NOMO-1 treated with DMSO at 0.1 percent for 48 hours (cell line): ENCODE measurements at regions not wholly inside any gene's neighbourhood (a gene's known extent, or its start where the extent isn't known, plus 50 kb on each side); places are given as distances from the start of the nearest gene placed in this dataset.
"Not testable (repeated sequence)": the region's sequence is repeated elsewhere in the genome, so short reads cannot be mapped to it uniquely, and the experiment has no call there.

ENCODE experiments used
- DNase-seq: peaks from one replicate; lab custom pipeline; 2025; ENCODE audit not compliant: unreplicated experiment; lab: John Stamatoyannopoulos, UW

DNA sequence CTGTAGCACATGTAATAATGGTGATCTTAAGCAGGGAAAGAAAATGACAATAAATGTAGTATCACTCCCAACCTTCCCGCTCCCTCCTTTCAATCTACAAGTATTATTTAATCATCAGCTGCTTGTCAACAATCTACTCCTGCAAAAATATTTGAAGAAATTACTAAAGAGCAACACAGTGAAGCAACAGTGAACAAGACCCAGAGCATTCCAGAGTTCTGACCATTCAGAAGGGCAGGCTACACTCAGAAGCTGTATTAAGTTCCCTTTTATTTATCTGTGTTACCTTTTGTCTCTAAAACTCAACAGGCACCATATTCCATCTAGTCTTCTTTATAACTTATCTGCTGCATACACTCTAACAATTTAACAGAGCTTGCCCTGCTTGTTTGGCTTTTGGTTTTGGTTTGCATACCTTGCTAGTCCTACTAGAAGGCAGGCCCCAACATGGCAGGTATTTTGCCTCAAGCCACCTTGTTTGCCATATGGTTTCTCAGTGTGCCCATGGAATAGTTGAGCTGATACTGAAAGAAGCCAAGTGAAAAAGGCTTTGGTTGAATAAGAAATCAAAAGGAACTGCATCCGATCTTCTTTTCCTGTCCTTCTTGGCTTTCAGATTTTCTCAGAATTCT, 253.9 kb downstream of the CEMIP2 start:
- no peak for DNase-seq

DNA sequence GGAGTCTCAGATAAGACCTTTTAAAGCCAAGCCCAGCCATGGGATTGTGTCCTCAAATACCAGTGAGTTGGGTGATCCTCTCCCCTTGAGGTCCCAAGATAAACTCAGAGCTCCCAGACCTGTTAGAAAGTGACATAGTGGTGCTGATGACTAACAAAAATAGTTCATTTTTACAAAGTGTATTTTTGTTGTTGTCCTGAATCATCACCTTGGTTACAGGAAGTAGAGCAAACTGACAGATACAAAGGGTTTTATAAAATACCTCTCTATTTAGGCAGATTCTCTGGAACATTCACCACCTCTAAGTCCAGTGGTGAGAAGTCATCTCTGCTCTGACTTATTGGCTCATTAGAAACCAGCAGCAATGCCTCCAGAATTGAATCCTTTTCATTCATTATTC, 259.3 kb downstream of the CEMIP2 start:
- no peak for DNase-seq

DNA sequence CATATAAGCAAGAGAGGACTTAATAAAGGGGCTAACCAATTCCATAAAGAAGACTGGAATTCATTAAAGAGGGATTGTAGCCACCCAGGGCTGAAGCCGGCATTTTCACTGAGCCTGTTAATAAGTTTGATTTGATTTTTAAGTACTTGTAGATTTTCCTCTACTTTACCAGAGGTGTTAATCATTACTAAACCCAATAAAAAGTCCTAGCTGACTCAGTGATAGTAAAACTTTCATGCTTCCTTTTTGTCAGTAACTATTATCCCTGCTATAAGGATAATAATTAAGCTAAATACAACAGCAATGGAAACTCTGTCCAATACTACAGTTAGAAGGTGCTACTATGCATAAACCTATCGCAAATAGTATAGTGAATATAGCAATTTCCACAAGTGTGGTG, 260.2 kb downstream of the CEMIP2 start:
- not testable (repeated sequence) for DNase-seq

DNA sequence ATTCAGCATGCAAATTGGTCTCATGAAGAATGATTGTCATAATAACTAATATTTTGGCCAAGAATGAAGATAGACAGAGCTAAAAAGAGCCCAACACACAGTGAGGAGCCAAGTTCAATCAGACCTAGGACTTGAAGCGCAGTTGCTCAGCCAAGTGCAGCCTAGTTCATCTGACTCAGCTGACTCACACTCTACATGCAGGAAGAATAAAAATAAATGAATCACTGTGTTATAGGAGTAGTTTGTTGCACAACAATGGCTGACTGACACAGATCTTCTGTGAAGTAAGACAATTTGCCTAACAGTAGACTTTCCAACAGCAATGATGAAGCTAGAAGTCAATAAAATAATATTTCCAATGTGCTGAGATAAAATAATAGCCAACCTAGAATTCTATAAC, 261.5 kb downstream of the CEMIP2 start:
- DNase-seq = no peak

DNA sequence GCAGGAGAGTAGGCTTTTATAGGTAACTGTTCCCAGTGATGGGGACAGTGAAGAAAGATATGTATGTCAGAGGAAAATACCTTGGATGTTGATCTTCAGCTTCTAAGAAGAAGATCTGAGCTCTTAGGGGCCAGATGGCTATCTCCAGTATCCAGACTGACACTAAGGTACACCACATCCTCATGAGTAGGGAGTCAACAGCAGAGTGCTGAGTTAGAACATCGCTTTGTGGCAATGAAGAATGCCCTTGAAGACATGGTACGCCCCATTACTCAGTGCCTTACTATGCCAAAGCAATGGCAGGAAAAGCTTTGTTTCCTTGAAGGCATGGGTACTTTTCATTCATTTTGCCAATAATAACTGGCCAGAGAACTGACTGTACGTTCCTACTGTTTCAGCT, 263.7 kb downstream of the CEMIP2 start:
- DNase-seq = no peak

DNA sequence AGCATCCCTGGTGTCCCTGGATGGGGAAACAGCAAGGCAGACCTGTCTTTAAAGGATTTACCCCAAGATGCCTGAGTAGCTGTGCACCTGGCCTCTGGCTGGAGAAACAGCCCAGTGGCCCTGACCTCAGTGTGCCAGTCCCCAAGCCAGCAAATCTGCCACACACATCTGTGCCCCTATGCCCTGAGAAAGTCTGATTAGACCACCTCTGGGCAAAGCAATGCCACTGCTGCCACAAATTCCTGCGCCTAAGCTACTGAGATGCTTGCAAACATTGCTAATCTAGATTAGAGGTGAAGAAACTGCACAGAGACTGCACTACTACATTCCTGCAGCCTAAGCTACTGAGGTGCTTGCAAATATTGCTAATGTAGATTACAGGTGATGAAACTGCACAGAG, 269.6 kb downstream of the CEMIP2 start:
- DNase-seq = no peak

DNA sequence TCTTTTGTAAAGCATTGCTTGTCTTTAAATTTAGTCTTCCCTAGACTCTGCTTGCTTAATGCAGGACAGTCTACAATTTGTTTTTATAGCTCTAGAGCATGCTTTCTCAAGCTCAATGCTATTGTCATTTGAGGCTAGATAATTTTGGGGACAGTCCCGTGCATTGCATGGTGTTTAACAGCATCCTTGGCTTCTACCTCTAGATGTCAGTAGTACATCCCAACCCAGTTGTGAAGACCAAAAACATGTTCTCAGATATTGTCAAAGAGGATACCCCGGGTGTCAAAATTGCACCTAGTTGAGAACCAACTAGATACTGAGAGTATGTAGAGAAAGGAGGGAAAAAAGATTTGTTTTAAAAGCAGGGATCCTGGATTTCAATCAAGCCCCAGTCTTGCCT, 277.5 kb downstream of the CEMIP2 start:
- DNase-seq = no peak

DNA sequence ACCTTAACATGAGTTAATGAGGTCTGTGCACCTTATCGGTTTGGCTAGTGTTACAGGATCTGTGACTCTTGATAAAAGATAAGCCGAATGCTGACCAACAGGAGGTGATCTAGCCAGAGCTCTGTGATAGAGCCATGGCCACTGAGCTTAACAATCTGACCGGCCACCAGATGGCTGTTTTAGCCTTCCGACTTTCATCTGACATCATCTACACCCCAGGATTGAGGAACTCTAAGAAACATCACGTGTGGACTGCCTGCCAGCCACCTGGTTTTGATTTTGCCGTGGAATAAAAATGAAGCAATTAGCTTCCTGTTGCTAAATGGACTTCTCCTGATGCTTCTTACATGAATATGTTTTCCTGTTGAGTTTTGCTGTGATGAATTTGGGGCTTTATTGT, 281.3 kb downstream of the CEMIP2 start:
- no peak for DNase-seq

DNA sequence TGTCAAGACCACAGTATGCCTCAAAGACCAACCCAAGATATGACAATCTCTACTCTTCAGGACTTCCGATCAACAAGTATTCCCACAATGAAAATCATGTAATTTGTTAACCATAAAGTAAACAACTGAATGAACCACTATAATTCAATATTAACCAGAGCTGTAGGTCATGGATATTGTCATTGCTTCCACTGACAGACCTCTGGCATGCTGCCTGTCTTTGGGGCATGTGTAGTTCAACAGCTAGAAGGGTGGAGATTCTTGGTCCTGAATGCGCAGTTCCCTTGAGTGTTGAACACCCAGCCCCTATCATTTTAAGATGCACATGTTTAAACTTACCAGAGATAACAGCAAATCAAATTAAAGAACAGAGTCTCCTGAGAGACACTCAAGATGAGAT, 283.0 kb downstream of the CEMIP2 start:
- no peak for DNase-seq

DNA sequence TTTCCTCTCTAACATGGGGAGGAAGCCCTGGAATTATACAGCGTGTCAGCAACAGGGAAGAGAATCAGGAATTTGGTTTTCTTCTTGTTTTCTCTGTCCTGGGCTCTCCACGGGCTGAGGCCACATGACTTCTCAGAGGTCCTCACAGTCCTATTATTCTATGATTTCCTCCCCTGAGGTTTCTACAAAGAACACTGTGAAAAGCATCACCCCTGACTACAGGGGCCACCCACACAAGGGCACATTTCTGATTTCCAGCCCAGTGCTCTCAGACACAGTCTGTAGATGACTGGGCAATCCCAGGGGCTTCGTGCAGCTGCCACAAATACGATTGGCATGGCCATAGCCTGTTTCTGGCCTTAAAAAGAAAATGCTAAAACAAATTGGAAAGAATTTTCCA, 284.9 kb downstream of the CEMIP2 start:
- DNase-seq = no peak

DNA sequence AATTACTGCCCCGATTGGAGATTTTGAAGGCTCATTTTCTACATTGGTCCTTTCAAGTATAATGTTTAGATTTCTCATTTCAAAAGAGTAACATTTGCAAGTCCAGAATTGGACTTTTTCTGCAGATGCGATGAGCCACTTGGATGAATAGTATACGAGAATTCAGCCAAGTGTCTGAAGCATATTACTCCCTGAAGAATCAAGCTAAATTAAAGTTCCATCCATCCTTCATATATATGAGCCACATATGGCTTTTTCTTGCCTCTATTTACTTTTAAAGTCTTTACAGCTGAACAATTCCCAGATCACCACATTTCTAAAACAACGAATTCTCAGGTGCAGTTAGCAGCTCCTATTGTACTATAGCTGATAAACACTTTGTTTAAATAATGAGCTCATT, 288.7 kb downstream of the CEMIP2 start:
- no peak for DNase-seq

DNA sequence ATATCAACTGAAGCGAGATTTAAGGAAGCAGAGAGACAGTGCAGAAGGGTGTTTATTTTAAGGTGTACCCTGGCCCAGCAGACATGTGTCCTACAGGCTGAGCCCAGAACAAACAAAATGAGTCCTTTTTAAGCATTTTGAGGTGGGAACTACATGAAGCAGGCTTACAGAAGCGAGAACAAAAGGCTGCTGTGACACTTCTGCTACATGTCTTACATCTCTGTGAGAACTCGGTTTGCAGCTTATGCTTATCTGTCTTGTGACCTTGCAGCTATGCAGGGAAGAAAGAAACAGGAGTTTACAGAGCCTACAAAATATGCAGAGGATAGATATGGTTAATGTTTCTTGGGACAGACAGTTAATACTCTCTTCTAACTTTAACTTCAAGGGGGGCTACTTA, 295.9 kb downstream of the CEMIP2 start:
- no peak for DNase-seq

DNA sequence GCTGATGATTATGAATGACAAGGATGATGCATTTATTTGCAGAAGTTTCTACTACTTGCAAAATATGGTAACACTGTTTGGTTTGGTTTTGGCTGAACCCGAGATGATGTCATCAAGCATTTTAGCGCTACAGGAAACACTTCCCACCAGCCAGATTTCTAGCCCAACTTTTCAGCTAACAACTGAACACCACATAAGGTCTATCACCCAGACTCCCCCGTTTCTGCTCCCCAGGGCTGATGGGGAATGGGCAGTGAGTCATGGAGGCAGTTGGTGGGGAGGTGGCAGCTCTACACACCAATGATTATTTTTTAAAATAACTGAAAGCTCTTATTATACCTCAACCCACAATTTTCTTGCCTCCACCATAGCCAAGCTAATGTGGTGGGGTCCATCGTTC, 302.9 kb downstream of the CEMIP2 start:
- DNase-seq = no peak

DNA sequence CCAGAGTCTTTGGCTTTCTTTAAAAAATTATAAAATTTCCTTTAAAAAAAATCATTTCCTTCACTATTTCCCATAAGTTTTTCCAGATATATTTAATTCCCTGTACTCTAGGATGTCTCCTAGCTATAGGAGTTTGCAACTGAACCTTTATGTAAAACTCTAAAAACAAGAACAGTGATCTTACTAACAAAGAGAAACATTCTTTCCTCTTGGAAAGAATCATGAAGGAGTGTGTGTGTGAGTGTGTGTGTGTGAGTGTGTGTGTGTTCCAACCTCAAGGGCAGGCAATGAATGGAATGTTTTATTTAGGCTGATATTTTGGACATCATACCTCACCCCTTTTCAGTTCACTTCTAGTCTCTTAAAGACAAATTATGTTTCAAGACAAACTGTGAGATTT, 309.2 kb downstream of the CEMIP2 start:
- no peak for DNase-seq

DNA sequence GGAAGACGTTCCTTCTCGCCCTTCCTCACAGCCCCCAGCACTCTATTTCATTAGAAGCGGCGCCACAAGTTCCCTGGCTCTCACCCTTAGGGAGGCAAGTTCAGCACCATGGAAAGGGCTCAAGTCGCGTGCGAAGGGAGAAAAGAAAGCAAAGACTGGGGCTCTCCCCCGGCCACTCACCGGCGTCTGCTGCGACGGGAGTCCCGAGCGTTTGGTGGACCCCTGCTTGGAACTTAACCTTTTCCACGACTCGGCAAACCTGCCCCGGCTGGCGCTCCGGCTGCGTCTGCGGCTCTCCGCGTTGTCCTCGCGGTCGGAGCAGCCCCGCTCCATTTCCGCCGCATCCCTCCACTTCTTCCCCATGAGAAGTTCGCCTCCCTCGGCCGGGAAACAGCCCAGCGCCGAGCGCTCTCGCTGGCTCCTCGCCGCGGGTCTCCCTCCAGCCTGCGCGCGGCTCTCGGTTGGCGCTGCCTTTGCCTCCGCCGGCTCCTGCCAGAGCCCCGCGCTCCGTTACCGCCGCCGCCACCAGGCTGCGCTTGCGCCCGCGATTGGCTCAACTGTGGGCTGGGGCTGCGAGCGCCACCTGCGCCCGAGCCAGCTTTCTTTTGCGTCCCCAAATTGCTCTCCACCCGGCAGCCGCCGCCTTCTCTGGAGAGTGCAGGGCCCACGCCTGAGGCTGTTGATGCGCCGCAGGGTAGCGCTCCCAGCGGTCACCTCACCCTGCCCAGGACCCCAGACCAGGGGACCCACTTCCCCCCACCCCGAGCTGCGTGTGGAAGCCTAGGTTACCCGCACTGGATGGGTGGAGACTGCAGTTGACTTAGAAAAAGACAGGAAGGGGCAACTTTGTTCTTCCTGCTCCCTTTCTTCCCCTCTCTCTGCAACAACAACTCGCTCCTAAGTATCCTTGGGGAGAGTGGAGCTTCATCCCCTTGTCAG, 321.6 kb downstream of the CEMIP2 start:
- no peak for DNase-seq

DNA sequence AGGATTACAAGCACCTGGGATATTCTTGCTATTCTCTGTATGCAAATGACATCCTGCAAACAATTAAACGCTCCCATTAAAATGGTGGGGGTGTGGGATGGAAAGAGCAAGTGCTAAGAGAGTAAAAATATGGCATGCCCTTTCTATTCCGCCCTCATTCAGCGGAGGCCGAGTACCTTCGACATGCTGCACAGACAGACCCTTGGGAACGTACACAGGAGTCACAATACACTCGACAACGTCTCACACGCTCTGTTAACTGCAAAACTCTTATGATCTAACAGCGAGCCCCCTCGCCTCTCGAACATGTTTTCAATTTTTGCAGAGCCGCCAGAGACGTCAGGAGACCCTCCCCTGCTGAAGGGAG, 322.2 kb downstream of the CEMIP2 start:
- DNase-seq = no peak

DNA sequence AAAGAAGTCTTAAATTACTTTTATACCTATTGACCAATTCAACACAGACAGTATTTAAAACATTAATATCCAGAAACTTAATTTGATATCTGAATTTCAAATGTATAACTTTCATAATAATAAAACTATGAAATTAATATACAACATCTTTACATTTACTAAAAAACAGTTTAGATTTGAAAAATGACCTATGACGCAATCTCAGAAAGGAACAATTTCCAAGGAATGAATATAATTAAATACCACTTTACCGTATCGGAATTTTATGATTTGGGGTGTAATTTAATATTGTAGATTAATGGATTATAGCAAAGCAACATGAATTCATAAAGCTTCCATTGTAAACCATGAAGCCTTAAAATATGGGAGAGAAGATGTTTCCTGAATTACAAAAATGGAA, 321.5 kb upstream of the TRPM3 start:
- no peak for DNase-seq

DNA sequence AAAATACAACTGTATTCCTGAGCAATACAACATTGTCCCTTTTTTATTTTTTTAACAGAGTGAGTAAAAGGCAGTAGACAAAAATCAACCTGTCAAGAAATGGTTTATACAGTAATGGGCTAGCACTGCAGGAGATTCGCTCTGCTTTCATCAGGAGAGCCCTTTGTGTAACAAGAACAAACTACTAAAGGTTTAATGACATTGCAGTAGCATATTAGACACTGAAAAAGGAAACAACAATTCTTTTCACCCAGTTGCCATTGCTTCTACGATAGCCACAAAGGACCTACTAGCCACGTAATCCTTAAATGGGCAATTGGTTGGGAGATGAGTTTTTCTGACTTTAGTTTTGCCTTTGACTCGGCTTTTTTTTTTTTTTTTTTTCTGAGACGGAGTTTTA, 319.8 kb upstream of the TRPM3 start:
- no peak for DNase-seq

DNA sequence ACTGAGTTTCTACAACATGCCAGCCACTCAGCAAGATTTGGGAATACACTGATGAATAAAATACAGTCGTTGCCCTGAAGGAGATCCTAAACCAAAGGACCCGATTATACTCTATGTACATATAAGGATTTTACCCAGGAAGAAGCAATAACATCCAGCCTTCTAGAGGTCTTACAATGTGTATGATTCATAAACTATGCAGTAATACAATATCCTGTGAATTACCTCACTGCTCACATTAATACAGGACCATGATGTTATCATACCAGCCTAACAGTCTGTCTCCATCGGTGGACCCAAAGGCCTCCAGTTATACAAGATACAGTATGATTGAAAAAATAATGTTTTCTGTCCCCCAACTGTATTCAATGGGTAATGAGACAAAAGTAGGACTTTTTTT, 310.5 kb upstream of the TRPM3 start:
- no peak for DNase-seq

DNA sequence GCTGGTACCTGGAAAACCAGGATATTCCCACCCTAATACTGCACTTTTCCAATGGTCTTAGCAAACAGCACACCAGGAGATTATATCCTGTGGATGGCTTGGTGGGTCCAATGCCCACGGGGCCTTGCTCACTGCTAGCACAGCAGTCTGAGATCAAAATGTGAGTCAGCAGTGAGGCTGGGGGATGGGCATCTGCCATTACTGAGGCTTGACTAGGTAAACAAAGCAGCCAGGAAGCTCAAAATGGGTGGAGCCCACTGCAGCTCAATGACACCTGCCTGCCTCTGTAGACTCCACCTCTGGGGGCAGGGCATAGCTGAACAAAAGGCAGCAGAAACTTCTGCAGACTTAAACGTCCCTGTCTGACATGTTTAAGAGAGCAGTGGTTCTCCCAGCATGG, 285.9 kb upstream of the TRPM3 start:
- not testable (repeated sequence) for DNase-seq

DNA sequence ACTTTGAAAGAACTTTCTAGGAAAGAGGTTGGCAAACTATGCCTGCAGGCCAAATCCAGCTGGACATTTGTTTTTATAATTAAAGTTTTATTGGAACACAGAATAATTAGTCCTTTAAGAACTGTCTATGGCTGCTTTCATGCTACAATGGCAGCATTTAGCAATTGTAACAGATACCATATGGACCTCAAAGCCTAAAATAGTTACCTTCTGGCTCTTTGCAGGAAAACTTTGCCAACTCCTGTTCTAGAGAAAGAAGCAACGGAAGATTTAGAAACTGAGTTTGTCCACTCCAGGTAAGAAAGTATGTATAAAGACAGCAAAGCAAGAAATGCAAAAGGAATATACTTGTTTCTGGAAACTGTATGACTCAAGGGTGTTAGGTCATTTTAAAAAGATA, 281.7 kb upstream of the TRPM3 start:
- DNase-seq = no peak

DNA sequence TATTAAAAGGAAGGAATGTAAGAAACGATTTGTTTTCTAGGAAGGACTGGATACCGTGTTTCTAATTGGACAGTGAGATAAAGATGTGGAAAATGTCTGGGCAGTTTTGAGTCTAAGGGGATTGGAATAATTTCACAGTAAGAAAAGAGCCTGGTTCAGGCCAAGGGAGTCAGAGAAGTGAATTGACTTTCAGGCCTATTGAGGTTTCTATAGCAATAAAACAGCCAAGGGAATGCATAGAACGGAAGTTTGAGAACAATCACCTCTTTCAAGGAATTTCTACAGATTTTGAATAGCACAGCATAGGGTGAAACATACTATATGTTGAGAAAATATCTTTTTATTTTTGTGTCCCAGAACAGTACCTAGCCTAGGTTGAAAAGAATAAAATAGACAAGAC, 271.6 kb upstream of the TRPM3 start:
- no peak for DNase-seq

DNA sequence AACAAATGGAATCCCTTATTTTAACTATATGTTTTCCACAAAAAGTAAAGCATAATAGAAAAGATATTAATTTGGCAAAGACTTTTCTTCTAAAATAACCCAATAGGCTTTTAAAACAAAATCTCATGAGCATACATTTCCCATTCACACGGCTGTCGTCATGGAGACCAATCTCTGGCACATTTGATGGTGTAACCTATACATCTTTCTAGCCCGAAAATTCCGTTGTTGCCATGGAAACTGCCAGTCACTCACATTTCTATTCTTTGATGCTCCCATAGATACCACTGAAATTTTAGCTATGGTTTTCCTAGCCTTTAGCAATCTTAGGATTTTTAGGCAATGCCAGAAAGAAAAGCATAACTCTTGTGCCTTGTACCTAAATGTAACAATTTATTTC, 262.9 kb upstream of the TRPM3 start:
- no peak for DNase-seq
